Endothelial cell of hepatic sinusoid (primary cell): ENCODE measurements at regions not wholly inside any gene's neighbourhood (a gene's known extent, or its start where the extent isn't known, plus 50 kb on each side); places are given as distances from the start of the nearest gene placed in this dataset.

ENCODE experiments used
- in situ Hi-C: cut with HindIII; loops from 2 replicates; pipeline ENCODE4 v1.10.0; 2017; ENCODE audit warnings: low sequenced_read_pairs

GRCh38 chr9:20048985-20049384, 260.1 kb upstream of the SLC24A2 start:
- in situ Hi-C loops: no loop called here

- in situ Hi-C loops: no loop called here
These were observed 259.6 kb upstream of the SLC24A2 start for GRCh38 chr9:20048437-20048836.

GRCh38 chr9:20044686-20045085, 255.8 kb upstream of the SLC24A2 start:
- in situ Hi-C loops: loop anchor here (5.0 kb wide), 1 partner anchor 102 kb away; no protein-coding TSS in a partner anchor

- in situ Hi-C loops: loop anchor here (5.0 kb wide), 1 partner anchor 101 kb away; no protein-coding TSS in a partner anchor
These were observed 254.6 kb upstream of the SLC24A2 start for GRCh38 chr9:20043461-20043860.

GRCh38 chr9:20043035-20043434, 254.2 kb upstream of the SLC24A2 start:
- in situ Hi-C loops: loop anchor here (5.0 kb wide), 1 partner anchor 101 kb away; no protein-coding TSS in a partner anchor

GRCh38 chr9:20042128-20042711, 253.4 kb upstream of the SLC24A2 start:
- in situ Hi-C loops: loop anchor here (5.0 kb wide), 1 partner anchor 100 kb away; no protein-coding TSS in a partner anchor

- in situ Hi-C loops: loop anchor here (5.0 kb wide), 1 partner anchor 99 kb away; no protein-coding TSS in a partner anchor
These were observed 252.9 kb upstream of the SLC24A2 start for GRCh38 chr9:20041697-20042081.

GRCh38 chr9:20040991-20041696, 252.3 kb upstream of the SLC24A2 start:
- in situ Hi-C loops: loop anchor here (5.0 kb wide), 1 partner anchor 99 kb away; no protein-coding TSS in a partner anchor

- in situ Hi-C loops: no loop called here
These were observed 248.9 kb upstream of the SLC24A2 start for GRCh38 chr9:20037699-20038098.

GRCh38 chr9:20033511-20033910, 244.7 kb upstream of the SLC24A2 start:
- in situ Hi-C loops: no loop called here

GRCh38 chr9:20032413-20033006, 243.7 kb upstream of the SLC24A2 start:
- in situ Hi-C loops: no loop called here

GRCh38 chr9:20031836-20032235, 243.0 kb upstream of the SLC24A2 start:
- in situ Hi-C loops: no loop called here

GRCh38 chr9:20030671-20031070, 241.8 kb upstream of the SLC24A2 start:
- in situ Hi-C loops: no loop called here

GRCh38 chr9:20030221-20030620, 241.4 kb upstream of the SLC24A2 start:
- in situ Hi-C loops: no loop called here

GRCh38 chr9:20028849-20029231, 240.0 kb upstream of the SLC24A2 start:
- in situ Hi-C loops: no loop called here

- in situ Hi-C loops: no loop called here
These were observed 239.5 kb upstream of the SLC24A2 start for GRCh38 chr9:20028192-20028848.

GRCh38 chr9:20023961-20024571, 235.2 kb upstream of the SLC24A2 start:
- in situ Hi-C loops: loop anchor here (25.0 kb wide), 1 partner anchor 588 kb away; the partner anchor contains the start of gene MLLT3

- in situ Hi-C loops: loop anchor here (25.0 kb wide), 1 partner anchor 589 kb away; the partner anchor contains the start of gene MLLT3
These were observed 234.5 kb upstream of the SLC24A2 start for GRCh38 chr9:20023210-20023905.

- in situ Hi-C loops: loop anchor here (25.0 kb wide), 1 partner anchor 590 kb away; the partner anchor contains the start of gene MLLT3
These were observed 233.6 kb upstream of the SLC24A2 start for GRCh38 chr9:20022410-20022809.

- in situ Hi-C loops: loop anchor here (25.0 kb wide), 1 partner anchor 596 kb away; the partner anchor contains the start of gene MLLT3
These were observed 227.8 kb upstream of the SLC24A2 start for GRCh38 chr9:20016611-20017010.
